BLaER1 treated with 17β-estradiol and CSF1 and Interleukin-3, amounts not matched to agents 10 nM and 100 nM (cell line): ENCODE measurements at regions not wholly inside any gene's neighbourhood (a gene's known extent, or its start where the extent isn't known, plus 50 kb on each side); places are given as distances from the start of the nearest gene placed in this dataset.

Experiments used
- H3K27ac ChIP-seq, 11 experiments: shearing (Covaris generic); formaldehyde crosslinking; 2 replicates each; pipeline ENCODE4 v1.8.1; 2022
- H3K27me3 ChIP-seq, 11 experiments: shearing (Covaris generic); formaldehyde crosslinking; 2 replicates each; pipeline ENCODE4 v1.8.1; 2022
- H3K36me3 ChIP-seq, 11 experiments: shearing (Covaris generic); formaldehyde crosslinking; 2 replicates each; pipeline ENCODE4 v1.8.1; 2022
- H3K4me1 ChIP-seq, 10 experiments: shearing (Covaris generic); formaldehyde crosslinking; 2 replicates each; pipeline ENCODE4 v1.8.1; 2022
- H3K4me2 ChIP-seq, 11 experiments: shearing (Covaris generic); formaldehyde crosslinking; 2 replicates each; pipeline ENCODE4 v1.8.1; 2022
- H3K4me3 ChIP-seq, 10 experiments: shearing (Covaris generic); formaldehyde crosslinking; 2 replicates each; pipeline ENCODE4 v1.8.1; 2022
- H3K9ac ChIP-seq, 11 experiments: shearing (Covaris generic); formaldehyde crosslinking; 2 replicates each; pipeline ENCODE4 v1.8.1; 2022
- H3K9me3 ChIP-seq, 11 experiments: shearing (Covaris generic); formaldehyde crosslinking; replicated peaks in 1 of 11; 2 replicates each; pipeline ENCODE4 v1.8.1; 2022
- H4K20me1 ChIP-seq, 11 experiments: shearing (Covaris generic); formaldehyde crosslinking; 2 replicates each; pipeline ENCODE4 v1.8.1; 2022
- Cebpa-rat ChIP-seq, 11 experiments: shearing (Covaris generic); IDR thresholded peaks; 2 replicates each; pipeline ENCODE4 v1.8.1; 2022

DNA sequence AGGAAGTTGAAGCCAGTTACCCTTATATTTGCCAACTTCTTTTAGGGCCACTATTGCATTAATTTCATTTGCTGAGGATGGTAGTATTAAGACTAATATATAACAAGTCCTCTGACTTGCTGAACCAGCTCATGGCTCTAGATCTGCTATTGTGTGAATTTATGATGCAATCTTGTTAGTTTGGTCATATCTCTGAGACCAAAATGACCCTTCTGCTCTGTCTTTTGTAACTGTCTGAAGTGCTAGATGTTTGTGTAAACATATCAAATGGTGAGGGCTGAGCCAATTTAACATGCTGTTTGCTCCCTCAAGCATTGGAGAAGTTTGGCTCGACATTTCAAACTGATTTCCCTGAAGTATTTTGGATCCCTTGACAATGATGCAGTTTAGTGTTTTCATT is 106.9 kb upstream of the PTGFR start:
- Histone ChIP-seq H3K9ac (no peak overlapping the region), H4K20me1 (no peaks in the 10 kb centered on the region), H3K4me1 (no peaks in the 10 kb centered on the region), H3K36me3 (no peaks in the 10 kb centered on the region), H3K27ac (no peak overlapping the region), H3K9me3 (no peaks in the 10 kb centered on the region), H3K4me2 (no peak overlapping the region), H3K4me3 (no peak overlapping the region), H3K27me3 (no peaks in the 10 kb centered on the region)
- TF ChIP-seq Cebpa-rat (IDR thresholded peaks at IDR 0.05), result no peak

- Histone ChIP-seq H3K36me3 (no peaks in the 10 kb centered on the region), H4K20me1 (no peaks in the 10 kb centered on the region), H3K27me3 (no peaks in the 10 kb centered on the region), H3K9ac (no peak overlapping the region), H3K4me2 (no peak overlapping the region), H3K27ac (no peak overlapping the region), H3K4me1 (no peaks in the 10 kb centered on the region), H3K9me3 (no peaks in the 10 kb centered on the region), H3K4me3 (no peak overlapping the region)
- no peak for TF ChIP-seq Cebpa-rat (IDR thresholded peaks at IDR 0.05)
Observed at GRCh38 chr1:78385744-78386462, 104.9 kb upstream of the PTGFR start.

DNA sequence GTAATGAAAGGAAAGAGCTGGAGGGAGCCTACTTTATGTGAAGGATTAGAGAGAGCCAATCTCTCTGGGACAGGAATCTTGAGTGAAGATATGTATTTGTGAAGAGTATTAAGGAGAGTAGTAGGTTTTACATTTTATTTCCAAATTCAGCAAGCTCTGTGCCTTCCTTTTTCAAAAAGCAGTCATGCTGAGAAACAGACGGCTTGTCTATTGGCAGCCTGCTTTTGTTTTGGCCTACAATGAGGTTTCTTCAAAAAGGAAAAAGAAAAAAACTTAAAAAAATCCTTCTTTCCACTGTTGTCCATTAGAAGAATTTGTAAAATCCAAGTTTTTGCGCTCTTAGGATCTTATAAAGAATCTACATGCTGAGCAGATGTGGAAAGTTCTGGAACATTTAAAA is 103.6 kb upstream of the PTGFR start:
- H3K27me3 ChIP-seq, result no peaks in the 10 kb centered on the region
- H4K20me1 ChIP-seq, result no peaks in the 10 kb centered on the region
- H3K36me3 ChIP-seq, result no peaks in the 10 kb centered on the region
- H3K9me3 ChIP-seq, result no peaks in the 10 kb centered on the region
- H3K4me1 ChIP-seq, result no peaks in the 10 kb centered on the region
- H3K4me3 ChIP-seq, result no peak overlapping the region
- no peak for TF ChIP-seq Cebpa-rat (IDR thresholded peaks at IDR 0.05)
- H3K27ac ChIP-seq, result no peak overlapping the region
- no peak overlapping the region for H3K4me2 ChIP-seq
- no peak overlapping the region for H3K9ac ChIP-seq

DNA sequence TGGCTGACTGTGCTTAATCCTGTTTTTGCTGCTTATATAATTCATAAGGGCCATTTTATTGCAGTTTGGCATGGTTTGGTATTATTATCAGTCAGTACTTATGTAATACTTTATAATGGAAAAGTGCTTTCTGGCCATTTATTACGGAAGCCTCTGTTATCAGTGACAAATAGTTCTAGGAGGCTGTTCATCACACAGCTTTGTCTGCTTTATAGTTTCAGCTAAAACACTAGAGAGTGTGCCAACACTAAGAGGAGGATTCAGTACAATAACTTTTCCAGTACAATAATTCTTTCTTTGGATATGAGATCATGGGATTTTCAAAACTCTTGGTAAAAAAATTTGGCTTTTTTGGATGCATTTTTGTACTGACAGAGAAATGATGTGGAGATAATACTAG is 102.9 kb upstream of the PTGFR start:
- H3K4me1 ChIP-seq, result no peaks in the 10 kb centered on the region
- no peak overlapping the region for H3K4me3 ChIP-seq
- H3K36me3 ChIP-seq, result no peaks in the 10 kb centered on the region

GRCh38 chr1:78388275-78388674 is 102.5 kb upstream of the PTGFR start:
- 0 out of 22 replicates have a peak, but pooled peaks cover 0 to 6% (median 0%) of the 10 kb centered on the region in 11 experiments for H3K9me3 ChIP-seq
- no peak for TF ChIP-seq Cebpa-rat (IDR thresholded peaks at IDR 0.05)
- H4K20me1 ChIP-seq, result no peaks in the 10 kb centered on the region
- H3K9ac ChIP-seq, result no peak overlapping the region
- no peak overlapping the region for H3K4me3 ChIP-seq
- no peak overlapping the region for H3K27ac ChIP-seq
- no peaks in the 10 kb centered on the region for H3K27me3 ChIP-seq
- no peaks in the 10 kb centered on the region for H3K36me3 ChIP-seq
- no peak overlapping the region for H3K4me2 ChIP-seq
- H3K4me1 ChIP-seq, result no peaks in the 10 kb centered on the region

More for the DNA sequence above, 102.9 kb upstream of the PTGFR start:
- Histone ChIP-seq H3K4me2 (no peak overlapping the region), H4K20me1 (no peaks in the 10 kb centered on the region), H3K9ac (no peak overlapping the region), H3K27me3 (no peaks in the 10 kb centered on the region), H3K27ac (no peak overlapping the region), H3K9me3 (0 out of 22 replicates have a peak, but pooled peaks cover 0 to 5% (median 0%) of the 10 kb centered on the region in 11 experiments)
- no peak for TF ChIP-seq Cebpa-rat (IDR thresholded peaks at IDR 0.05)

- Histone ChIP-seq H4K20me1 (no peaks in the 10 kb centered on the region), H3K27me3 (no peaks in the 10 kb centered on the region), H3K9ac (no peak overlapping the region), H3K9me3 (no peaks in the 10 kb centered on the region), H3K27ac (no peak overlapping the region), H3K4me3 (no peak overlapping the region), H3K36me3 (no peaks in the 10 kb centered on the region), H3K4me2 (no peak overlapping the region), H3K4me1 (no peaks in the 10 kb centered on the region)
- TF ChIP-seq Cebpa-rat (IDR thresholded peaks at IDR 0.05), result no peak
Observed at GRCh38 chr1:78401148-78401547, 89.6 kb upstream of the PTGFR start.

- no peak overlapping the region for H3K9ac ChIP-seq
- H3K27me3 ChIP-seq, result no peaks in the 10 kb centered on the region
- TF ChIP-seq Cebpa-rat (IDR thresholded peaks at IDR 0.05), result no peak
- no peak overlapping the region for H3K4me2 ChIP-seq
- H3K36me3 ChIP-seq, result no peaks in the 10 kb centered on the region
- no peaks in the 10 kb centered on the region for H3K4me1 ChIP-seq
- H3K27ac ChIP-seq, result no peak overlapping the region
- no peak overlapping the region for H3K4me3 ChIP-seq
- H4K20me1 ChIP-seq, result no peaks in the 10 kb centered on the region
- peaks cover 0 to 26% (median 18%) of the 10 kb centered on the region in 11 experiments; a peak in 18 of 22 replicates for H3K9me3 ChIP-seq
Observed at GRCh38 chr1:78408192-78408591, 82.6 kb upstream of the PTGFR start.

- Histone ChIP-seq H4K20me1 (no peaks in the 10 kb centered on the region), H3K27me3 (no peaks in the 10 kb centered on the region), H3K4me1 (no peaks in the 10 kb centered on the region), H3K9ac (no peak overlapping the region), H3K4me2 (no peak overlapping the region), H3K27ac (no peak overlapping the region), H3K9me3 (peaks cover 0 to 26% (median 18%) of the 10 kb centered on the region in 11 experiments; a peak in 18 of 22 replicates), H3K4me3 (no peak overlapping the region), H3K36me3 (no peaks in the 10 kb centered on the region)
- no peak for TF ChIP-seq Cebpa-rat (IDR thresholded peaks at IDR 0.05)
Observed at GRCh38 chr1:78408810-78409209, 82.0 kb upstream of the PTGFR start.

DNA sequence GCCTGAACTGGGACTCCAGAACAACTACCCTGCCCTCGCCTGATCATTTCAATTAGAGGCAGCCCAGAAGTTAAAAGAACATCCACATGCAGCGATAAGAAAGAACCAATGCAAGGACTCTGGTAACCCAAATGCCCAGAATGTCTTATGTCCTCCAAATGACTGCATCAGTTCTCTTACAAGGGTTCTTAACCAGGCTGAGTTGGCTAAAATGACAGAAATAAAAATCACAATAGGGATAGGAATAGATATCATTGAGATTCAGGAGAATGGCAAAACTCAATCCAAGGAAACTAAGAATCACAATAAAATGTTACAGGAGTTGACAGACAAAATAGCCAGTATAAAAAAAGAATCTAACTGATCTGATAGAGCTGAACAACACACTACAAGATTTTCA is 80.1 kb upstream of the PTGFR start:
- Histone ChIP-seq H3K9ac (no peak overlapping the region), H3K27ac (no peak overlapping the region), H3K4me3 (no peak overlapping the region), H3K9me3 (peaks cover 0 to 26% (median 18%) of the 10 kb centered on the region in 11 experiments; a peak in 18 of 22 replicates), H3K4me1 (no peaks in the 10 kb centered on the region), H3K36me3 (no peaks in the 10 kb centered on the region), H3K27me3 (no peaks in the 10 kb centered on the region), H3K4me2 (no peak overlapping the region), H4K20me1 (no peaks in the 10 kb centered on the region)
- TF ChIP-seq Cebpa-rat (IDR thresholded peaks at IDR 0.05), result no peak

DNA sequence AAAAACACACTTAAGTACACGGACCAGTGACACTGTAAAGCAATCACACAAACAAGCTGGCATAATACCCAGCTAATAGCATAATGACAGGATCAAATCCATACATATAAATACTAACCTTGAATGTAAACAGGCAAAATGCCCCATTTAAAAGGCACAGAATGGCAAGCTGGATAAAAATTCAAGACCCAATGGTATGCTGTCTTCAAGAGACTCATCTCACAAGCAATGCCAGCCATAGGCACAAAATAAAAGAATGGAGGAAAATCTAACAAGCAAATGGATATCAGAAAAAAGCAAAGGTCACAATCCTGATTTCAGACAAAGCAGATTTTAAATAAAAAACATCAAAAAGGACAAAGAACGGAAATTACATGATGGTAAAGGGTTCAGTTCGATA is 79.1 kb upstream of the PTGFR start:
- Histone ChIP-seq H3K27ac (no peak overlapping the region), H3K4me3 (no peak overlapping the region), H3K9me3 (peaks cover 0 to 26% (median 18%) of the 10 kb centered on the region in 11 experiments; a peak in 18 of 22 replicates), H3K27me3 (no peaks in the 10 kb centered on the region), H3K36me3 (no peaks in the 10 kb centered on the region), H3K9ac (no peak overlapping the region), H3K4me1 (no peaks in the 10 kb centered on the region), H3K4me2 (no peak overlapping the region), H4K20me1 (no peaks in the 10 kb centered on the region)
- no peak for TF ChIP-seq Cebpa-rat (IDR thresholded peaks at IDR 0.05)
